Hematopoietic multipotent progenitor cell treated with erythropoietin and hydrocortisone succinate and interleukin-3 and kit ligand, for 8 days (in vitro differentiated cells): ENCODE measurements at regions not wholly inside any gene's neighbourhood (a gene's known extent, or its start where the extent isn't known, plus 50 kb on each side); places are given as distances from the start of the nearest gene placed in this dataset.

ENCODE experiments used
- DNase-seq: peaks from one replicate; pipeline ENCODE4 v3.0.0-alpha.2; 2015

DNA sequence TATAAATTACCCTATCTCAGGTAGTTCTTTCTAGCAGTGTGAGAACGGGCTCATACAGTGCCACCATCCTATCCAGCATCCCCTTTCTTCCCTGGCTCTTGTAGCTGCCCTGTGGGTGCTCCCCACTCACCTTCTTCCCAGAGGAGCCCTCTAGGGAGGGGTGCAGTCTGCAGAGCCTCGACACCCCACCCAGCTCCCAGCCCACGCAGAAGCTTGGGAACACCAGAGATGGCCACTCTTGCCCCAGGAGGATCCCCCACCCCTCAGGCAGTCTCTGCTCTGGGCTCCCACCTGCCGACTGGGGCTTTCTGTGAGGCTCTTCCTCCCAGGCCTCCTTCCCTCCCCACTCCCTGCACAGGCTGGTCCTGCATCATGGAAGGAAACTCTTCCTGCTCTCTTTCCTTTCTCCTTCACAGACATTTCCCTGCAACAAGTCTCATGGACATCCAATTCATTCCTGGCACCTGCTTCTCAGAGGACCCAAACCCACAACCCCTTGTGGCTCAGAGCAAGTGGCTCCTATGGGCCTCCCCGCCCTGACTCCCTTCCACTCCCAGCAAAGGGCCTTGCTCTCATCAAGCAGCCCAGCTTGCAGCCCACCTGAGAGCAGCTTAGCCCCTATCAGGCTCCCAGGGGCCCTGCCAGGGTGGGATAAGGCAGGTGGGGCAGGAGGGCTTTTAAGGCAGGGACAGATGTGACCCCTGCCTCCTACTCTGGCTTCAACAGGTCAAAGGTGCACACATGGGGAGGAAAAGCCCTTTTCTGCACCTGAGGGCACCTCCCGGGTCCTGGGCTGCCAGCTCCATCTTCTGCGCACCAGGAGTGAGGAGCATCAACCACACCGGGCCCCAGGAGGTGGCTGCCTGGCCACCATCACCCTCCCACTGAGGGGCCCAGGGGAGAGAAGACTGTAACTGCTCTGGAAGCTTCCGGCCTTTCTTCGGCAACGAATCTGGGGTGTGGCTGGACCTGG, 263.8 kb upstream of the TNRC6C start:
- no peak for DNase-seq

DNA sequence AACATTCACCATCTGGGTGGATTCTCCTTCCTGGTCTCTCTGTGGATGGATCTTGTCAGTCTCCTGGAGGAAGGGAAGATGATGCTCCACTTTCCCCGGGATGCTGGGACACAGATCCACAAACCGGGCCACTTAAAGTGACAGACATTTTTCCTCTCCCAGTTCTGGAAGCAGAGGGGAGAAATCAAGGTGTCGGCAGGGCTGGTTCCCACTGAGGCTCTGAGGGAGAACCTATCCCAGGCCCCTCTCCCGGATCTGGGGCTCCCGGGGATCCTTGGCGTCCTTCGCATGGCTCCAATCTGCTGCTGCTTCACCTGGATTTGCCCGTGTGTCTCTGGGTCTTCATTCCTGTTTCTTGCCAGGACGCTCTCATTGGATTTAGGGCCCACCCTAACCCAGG, 263.1 kb upstream of the TNRC6C start:
- no peak for DNase-seq

DNA sequence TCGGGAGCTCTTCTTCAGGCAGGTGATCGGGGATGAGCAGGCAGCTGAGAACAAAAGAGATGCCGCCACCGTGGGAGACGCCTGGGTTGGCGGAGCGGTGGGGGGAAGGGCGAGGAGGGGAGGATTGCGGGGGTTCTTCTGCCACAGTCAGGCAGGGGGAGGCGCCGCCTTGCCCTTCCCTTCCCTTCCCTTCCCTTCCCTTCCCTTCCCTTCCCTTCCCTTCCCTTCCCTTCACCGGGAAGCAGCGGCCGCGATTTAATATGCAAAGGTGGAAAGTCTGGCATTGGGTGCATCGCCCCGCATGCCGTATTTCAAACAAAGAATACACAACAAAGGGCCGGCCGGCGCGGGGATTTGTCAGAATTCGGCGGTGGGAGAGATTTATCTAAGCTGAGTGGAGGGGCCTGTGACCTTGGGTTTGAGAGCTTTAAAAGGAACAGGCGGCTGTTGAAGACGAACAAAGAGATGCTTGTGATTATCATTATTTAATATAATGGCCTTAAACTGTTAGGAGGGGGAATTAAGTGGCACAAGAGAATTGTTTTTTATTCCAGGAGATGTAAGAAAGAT, 262.3 kb upstream of the TNRC6C start:
- no peak for DNase-seq

DNA sequence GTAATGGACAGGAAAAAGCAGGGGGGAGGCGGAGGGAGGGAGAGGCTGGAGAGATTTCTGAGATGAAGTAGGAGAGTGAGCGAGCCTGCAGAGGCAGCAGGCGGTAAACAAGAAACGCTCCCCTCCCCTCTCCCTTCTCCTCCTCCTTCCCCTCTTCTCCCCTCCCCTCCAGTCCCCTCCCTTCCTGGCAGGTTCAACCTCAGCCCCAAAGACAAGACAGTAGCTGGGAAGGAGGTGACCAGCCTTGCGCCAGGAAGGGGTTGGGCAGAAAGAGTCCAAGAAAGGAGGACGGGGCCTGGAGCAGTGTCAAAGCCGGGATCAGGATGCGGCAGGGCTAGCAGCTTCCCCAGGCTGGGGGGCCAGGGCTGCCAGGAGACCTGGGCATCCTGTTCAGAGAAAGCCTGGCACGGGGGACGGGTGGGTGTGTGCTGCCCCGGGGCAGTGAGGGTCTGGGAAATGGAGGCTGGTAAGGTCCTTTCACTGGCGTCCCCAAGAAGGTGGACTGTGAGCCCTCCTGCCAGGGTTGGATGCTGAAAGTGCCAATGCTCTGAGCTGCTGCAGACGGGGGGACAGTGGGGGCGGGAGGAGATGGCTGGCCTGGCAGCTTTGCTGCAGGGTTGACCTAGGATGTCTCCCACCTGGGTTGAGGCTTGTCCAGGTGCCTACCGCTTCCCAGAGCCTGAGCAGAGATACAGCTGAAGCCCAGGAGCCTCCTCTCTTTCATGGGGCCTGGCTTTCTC, 261.6 kb upstream of the TNRC6C start:
- DNase-seq: no peak

DNA sequence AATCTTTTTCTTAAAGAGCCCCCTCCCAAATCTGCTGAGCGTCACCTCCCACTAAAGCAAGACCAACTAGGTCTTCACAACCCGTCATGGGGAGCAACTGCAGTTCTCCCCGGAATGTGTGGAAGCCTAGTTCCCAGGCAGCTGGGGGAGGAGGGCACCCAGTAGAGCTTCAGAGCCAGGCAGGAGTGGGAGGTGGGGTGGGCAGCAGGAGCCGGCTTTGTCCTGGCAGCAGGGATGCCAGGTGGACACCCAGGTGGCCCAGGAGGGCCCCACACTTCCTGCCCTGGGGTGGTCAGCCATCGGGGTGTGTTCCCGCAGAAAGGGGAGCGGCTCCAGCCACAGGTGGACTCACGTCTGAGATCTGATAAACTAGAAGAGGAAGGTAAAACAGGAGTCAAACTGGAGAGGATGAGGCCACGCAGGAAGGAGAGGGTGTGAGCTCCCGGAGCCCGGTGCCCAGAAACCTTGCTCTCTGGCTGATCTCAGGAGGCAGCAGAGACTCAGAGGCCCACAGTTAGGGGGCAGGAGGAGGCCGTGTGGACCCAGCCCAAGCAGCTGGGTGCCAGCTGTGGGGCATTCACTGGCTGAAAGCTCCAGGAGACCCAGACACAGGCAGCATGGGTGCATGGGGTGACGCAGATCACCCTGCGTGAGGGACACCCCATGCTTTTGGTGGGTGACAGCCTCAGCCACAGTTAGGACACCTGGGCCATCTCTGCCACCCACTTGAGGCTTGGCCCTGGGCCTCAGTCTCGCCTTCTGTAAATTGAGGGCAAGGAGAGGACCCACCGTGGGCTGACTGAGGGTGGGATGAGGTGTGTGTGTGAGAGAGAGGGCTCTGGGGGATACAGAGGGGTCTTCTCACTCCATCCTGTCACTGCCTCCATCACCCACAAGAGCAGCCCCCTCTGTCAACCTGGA, 260.8 kb upstream of the TNRC6C start:
- DNase-seq: no peak

DNA sequence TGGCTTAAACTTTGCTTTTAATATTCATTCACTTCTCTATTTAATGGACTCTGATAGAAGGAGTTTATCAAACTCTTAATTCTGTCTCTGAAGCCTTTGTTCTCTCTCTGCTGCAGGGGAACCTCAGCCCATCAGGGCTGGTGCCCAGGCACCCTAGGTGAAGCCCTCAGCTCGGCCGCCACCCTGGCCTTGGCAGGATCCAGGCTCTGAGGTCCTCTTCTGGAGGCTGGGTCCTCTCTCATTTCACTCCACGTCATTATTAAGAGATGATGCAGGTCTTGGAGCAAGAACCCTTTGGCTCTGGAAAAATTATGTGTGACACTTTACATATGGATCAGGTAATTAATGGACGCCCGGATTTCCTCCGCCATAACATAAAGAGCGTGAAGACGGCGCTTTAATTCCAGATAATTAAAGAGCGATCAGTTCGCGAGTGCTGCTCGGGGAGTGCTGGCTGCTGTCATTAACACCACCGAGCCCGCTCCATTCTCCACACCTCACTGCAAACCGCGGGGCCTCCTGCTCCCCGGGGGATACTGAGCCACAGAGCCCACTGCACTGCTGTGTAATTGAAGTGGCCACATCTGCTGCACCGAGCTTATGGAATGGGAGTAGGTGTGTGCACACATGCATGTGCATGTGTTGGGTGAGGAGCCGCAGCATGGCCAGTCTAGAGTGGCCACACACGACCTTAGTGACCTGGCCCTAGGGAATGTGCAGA, 259.4 kb upstream of the TNRC6C start:
- no peak for DNase-seq

DNA sequence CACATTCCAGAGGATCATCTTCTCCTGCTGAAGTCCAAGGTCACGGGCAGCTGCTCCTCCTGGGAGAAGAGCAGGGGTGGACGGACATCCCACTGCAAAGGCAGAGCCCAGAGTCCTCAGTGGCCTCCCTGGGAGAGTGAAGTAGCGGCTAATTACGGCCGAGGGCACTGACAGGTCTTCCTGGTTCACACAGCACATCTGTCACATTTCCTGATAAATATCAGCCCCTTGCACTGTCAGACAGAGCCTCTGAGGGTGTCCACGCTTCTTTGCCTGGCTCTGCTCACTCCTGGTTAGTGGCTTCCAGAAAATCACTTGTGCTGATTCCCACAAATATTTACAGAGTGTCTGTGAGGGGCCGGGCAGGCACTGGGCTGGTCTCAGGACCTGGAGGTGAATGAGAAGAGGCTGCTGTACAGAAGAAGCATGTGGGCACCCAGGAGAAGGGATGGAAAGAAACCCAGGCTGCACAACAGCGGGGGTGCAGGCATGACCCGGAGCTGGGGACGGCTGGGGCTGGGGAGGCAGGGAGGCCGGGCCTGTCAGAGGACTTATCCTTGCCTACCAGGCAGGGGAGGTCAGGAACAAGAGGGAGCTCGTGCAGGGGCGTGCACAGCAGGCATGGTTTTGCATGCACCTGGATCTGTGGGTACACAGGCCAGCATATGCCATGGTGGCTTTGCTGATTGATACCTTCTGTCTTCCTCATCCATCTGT, 258.2 kb upstream of the TNRC6C start:
- no peak for DNase-seq

DNA sequence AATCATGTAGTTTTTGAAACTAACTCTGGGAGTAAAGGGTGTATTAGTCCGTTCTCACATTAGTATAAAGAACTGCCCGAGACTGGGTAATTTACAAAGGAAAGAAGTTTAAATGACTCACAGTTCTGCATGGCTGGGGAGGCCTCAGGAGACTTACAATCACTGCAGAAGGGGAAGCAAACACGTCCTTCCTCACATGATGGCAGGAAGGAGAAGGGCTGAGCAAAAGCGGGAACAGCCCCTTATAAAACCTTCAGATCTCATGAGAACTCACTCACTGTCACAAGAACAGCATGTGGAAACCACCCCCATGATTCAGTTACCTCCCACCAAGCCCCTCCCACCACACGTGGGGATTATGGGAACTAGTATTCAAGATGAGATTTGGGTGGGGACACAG, 256.5 kb upstream of the TNRC6C start:
- no peak for DNase-seq

DNA sequence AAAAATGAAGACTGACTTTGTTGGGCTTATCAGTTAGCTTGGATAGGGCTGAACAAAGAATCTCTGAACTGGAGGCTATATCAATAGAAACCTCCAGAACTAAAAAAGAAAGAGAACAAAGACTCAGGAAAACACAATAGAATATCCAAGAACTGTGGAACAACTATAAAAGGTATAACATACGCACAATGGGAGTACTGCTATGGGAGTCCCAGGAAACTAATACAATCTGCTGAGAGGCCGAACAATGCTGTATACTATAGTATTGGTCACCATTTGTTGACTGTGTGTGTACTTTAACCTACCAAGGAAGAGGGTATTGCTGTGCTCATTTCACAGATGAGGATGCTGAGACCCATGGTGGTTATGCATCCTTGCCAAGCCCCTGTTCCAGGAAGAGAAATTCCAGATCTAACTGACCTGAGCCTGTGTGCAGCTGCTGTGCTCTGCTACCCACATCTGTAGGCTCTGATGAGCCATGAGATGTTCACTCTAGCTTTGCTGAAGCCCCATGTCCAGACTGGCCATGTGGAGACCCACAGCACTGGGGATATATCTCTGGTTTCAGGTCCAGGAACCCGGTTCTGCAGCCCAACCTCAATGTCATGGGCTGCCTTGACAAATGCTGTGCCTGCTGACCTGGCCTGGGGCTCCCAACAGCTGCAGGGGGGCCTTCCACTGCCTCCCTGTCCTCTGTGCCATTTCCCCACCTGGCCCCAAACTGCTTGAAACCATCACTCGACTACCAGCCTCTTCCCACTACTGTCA, 254.3 kb upstream of the TNRC6C start:
- DNase-seq: no peak

DNA sequence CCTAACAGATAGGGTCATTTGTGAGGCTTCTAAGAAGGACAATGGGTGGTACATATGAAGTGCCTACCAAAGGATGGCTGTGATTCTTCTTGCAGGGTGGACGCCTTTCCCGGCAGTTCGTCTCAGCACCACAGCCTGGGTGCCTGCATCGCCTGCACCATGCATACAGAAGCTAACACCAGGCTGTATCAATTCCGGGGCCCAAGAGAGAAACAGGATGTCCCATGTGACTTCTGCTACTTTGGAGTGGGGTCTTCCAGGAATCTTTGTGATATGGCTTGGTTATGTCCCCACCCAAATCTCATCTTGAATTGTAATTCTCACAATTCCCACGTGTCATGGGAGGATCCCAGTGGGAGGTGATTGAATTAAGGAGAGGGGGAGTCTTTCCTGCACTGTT, 251.6 kb upstream of the TNRC6C start:
- no peak for DNase-seq

DNA sequence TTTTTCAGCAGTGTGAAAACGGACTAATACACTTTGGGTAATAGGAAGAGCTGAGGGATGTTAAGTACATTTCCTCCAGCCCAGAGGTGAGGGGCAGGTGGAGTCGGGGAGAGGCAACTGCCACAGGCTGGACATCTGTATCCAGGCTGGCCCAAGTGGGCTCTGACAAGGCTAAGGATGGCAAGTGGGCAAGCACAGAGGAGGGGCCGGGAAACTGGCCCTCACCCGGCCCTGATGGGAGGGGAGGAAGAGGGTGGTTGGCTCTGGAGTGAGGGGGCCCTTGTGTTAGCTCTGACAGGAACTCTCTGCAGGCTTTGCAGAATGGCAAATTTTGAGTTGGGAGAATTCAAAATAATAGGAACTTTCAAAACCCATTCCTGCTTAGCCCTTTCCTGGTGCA, 251.0 kb upstream of the TNRC6C start:
- DNase-seq: no peak

DNA sequence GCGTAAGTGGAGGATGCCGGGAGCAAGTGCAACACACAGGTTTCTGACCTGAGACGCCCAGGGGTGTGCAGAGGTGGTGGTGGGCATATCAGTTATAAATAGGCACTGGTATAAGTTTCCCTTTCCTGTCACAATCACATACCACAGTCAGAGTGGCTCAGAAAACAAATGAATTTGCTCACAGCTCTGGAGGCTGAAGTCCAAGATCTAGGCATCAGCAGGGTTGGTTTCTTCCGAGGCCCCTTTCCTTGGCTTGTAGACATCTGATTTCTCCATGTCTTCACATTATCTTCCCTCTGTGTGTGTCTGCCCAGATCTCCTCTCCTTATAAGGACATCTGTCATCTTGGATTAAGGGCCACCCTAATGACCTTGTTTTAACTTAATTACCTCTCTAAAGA, 250.5 kb upstream of the TNRC6C start:
- DNase-seq: no peak

DNA sequence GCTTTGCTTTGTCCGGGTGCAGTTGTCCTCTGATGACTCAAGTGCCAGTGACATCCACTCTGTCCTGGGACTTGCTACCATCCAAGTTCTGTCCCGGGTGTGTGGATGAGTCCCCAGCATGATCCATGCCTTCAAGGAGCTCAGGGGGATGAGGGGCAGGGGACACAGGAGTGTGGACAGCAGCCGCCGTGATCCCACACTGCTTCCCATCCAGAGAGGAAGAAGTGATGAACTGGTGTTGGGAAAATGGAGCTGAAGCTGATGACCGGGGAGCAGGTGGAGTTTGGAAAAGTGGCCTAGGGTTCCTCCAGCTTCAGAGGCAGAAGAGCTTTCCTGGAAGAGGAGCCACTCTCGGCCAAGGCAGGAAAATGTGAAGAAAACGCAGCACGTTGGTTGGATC, 249.6 kb upstream of the TNRC6C start:
- no peak for DNase-seq

DNA sequence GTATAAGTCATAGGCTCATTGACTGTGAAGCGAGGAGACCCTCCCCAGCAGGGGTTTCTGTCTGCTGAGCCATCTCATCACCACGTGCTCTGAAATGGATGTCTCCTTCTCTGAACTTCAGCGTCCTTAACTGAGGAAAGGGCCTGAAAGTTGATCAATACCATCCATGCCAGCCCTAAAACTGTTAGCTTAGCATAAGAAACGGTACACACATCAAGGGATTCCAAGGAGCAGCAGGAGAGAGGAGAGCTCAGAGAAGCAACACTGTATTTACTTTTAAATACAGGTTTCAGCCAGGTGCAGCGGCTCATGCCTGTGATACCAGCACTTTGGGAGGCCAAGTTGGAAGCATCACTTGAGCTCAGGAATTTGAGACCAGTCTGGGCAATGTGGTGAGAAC, 248.9 kb upstream of the TNRC6C start:
- no peak for DNase-seq

DNA sequence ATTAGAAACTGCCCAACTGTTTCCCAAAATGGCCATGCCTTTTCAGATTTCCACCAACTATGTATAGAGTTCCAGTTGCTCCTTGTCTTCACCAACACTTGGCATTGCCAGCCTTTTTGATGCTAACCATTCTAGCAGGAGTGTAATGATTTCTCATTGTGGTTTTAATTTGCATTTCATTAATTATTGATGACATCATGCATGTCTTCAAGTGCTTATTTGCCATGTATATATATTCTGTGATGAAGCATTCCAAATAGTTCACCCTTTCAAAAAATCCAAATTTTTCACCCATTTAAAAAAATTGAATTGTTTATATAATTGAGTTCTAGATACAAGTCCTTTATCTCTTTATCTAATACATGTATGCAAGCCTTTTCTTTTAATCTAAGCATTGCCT, 245.9 kb upstream of the TNRC6C start:
- DNase-seq: no peak

DNA sequence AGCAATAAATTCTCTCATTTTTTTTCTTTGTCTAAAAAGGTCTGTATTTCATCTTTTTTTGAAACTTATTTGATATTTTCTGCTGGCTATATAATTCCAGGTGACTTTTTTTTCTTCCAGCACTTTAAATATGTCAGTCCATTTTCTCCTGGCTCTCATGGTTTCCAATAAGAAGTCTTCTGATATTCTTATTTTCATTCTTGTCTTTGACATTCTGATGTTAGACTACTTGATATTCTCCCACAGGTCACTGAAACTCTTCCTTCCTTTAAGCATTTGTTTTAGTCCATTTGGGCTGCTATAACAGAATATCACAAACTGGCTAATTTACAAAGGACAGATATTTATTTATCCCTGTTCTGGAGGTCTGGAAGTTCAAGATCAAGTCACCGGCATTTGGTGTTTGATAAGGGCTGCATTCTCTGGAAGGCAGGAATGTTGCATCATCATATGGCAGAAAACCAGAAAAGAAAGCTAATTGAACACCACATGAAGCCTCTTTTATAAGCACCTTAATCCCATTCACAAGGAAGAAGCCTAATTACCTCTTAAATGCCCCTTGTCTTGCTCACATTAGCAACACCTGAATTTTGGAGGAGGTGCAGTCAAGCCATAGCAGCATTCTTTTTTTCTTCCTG, 242.1 kb upstream of the TNRC6C start:
- DNase-seq: no peak

DNA sequence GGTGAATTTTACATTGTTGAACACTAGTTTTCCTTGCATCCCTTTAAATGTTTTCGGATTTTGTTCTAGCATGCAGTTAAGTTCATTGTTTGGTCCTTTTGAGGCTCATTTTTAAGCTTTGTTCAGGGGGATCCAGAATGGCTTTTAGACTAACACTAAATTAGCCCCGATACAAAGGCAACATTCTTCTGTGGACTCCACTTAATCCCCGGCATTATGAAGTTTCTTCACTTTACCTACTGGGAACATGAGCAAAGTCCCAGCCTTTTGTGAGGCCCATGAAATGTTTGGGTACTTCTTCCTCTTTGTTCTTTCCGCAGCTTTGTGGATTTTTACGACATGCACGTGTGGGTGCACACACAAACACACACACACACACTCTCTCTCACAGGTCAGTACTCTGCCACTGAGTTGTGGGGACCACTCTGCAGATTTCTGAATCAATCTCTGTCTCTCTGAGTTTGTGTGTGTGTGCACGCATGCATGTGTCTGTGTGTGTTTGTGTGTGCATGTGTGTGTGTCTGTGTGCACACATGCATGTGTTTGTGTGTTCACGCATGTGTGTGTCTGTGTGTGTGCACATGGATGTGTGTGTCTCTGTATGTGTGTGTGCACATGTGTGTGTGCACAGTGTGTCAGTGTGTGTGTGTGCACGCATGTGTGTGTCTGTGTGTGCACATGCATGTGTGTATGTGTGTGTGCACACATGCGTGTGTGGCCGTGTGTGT, 240.4 kb upstream of the TNRC6C start:
- no peak for DNase-seq

DNA sequence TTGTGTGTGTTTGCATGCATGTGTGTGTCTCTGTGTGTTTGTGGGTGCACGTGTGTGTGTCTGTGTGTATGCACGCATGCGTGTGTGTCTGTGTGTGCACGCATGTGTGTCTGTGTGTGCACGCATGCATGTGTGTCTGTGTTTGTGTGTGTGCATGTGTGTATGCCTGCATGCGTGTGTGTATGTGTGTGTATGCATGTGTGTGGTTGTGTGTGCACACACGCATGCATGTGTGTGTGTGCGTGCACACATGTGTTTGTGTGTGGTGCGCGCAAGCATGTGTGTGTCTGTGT, 239.9 kb upstream of the TNRC6C start:
- DNase-seq: no peak

DNA sequence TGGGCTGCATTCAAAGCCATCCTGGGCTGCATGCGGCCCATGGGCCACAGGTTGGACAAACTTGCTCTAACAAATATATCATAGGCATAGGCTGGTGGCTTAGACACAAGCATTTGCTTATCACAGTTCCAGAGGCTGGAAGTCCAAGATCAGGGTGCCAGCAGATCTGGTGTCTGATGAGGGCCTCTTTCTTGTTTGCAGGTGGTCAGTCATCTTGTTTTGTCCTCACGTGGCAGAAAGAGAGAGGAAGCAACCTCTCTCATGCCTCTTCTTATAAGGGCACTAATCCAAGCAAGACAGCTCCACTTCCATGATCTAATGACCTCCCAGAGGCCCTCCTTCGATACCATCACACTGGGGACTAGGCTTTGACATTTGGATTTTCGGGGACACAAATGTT, 238.7 kb upstream of the TNRC6C start:
- DNase-seq: no peak
